HK-2 (cell line): ENCODE measurements at regions not wholly inside any gene's neighbourhood (a gene's known extent, or its start where the extent isn't known, plus 50 kb on each side); places are given as distances from the start of the nearest gene placed in this dataset.
"Not testable (repeated sequence)": the region's sequence is repeated elsewhere in the genome, so short reads cannot be mapped to it uniquely, and the experiment has no call there.

Source experiments
- DNase-seq: peaks from one replicate; pipeline ENCODE4 v3.0.0-alpha.2; 2018; ENCODE audit not compliant: unreplicated experiment

GRCh38 chr6:168825226-168826077, 384.5 kb downstream of the SMOC2 start:
- no peak for DNase-seq

GRCh38 chr6:168823397-168824212, 382.6 kb downstream of the SMOC2 start:
- DNase-seq = no peak

GRCh38 chr6:168822376-168822775, 381.4 kb downstream of the SMOC2 start:
- DNase-seq = no peak

- DNase-seq = no peak
These were observed 378.6 kb downstream of the SMOC2 start for GRCh38 chr6:168819546-168819945.

- no peak for DNase-seq
These were observed 376.7 kb downstream of the SMOC2 start for GRCh38 chr6:168817558-168818159.

- DNase-seq = no peak
These were observed 374.2 kb downstream of the SMOC2 start for GRCh38 chr6:168815229-168815628.

- no peak for DNase-seq
These were observed 367.2 kb downstream of the SMOC2 start for GRCh38 chr6:168808232-168808631.

GRCh38 chr6:168804331-168804730, 363.3 kb downstream of the SMOC2 start:
- no peak for DNase-seq

GRCh38 chr6:168803874-168804273, 362.9 kb downstream of the SMOC2 start:
- DNase-seq = no peak

- no peak for DNase-seq
These were observed 358.1 kb downstream of the SMOC2 start for GRCh38 chr6:168799067-168799466.

- DNase-seq = no peak
These were observed 355.1 kb downstream of the SMOC2 start for GRCh38 chr6:168796106-168796505.

GRCh38 chr6:168795611-168796010, 354.6 kb downstream of the SMOC2 start:
- DNase-seq = not testable (repeated sequence)

- DNase-seq = no peak
These were observed 353.5 kb downstream of the SMOC2 start for GRCh38 chr6:168794491-168794890.

- no peak for DNase-seq
These were observed 352.7 kb downstream of the SMOC2 start for GRCh38 chr6:168793649-168794048.

- no peak for DNase-seq
These were observed 350.9 kb downstream of the SMOC2 start for GRCh38 chr6:168791917-168792316.

GRCh38 chr6:168789699-168790098, 348.7 kb downstream of the SMOC2 start:
- DNase-seq = no peak

GRCh38 chr6:168785720-168786511, 344.9 kb downstream of the SMOC2 start:
- DNase-seq = no peak

GRCh38 chr6:168784426-168784825, 343.4 kb downstream of the SMOC2 start:
- no peak for DNase-seq

- no peak for DNase-seq
These were observed 342.7 kb downstream of the SMOC2 start for GRCh38 chr6:168783720-168784119.

- no peak for DNase-seq
These were observed 341.3 kb downstream of the SMOC2 start for GRCh38 chr6:168782187-168782751.

- no peak for DNase-seq
These were observed 337.2 kb downstream of the SMOC2 start for GRCh38 chr6:168778201-168778600.
